Daoy (cell line): ENCODE measurements at regions not wholly inside any gene's neighbourhood (a gene's known extent, or its start where the extent isn't known, plus 50 kb on each side); places are given as distances from the start of the nearest gene placed in this dataset.
"Not testable (repeated sequence)": the region's sequence is repeated elsewhere in the genome, so short reads cannot be mapped to it uniquely, and the experiment has no call there.

ENCODE experiments used
- DNase-seq: peaks from one replicate; pipeline ENCODE4 v3.0.0-alpha.2; 2015; ENCODE audit warnings: low read depth

- DNase-seq: no peak
These were observed 475.0 kb upstream of the CBLB start for GRCh38 chr3:106343811-106344210.

- DNase-seq: peak; percentile 87
These were observed 476.7 kb upstream of the CBLB start for GRCh38 chr3:106345353-106346027.

- DNase-seq: no peak
These were observed 478.5 kb upstream of the CBLB start for GRCh38 chr3:106347350-106347749.

- no peak for DNase-seq
These were observed 479.4 kb upstream of the CBLB start for GRCh38 chr3:106348139-106348690.

GRCh38 chr3:106349191-106349881, 480.5 kb upstream of the CBLB start:
- no peak for DNase-seq

GRCh38 chr3:106355873-106356272, 487.1 kb upstream of the CBLB start:
- DNase-seq: no peak

- no peak for DNase-seq
These were observed 490.9 kb upstream of the CBLB start for GRCh38 chr3:106359692-106360091.

GRCh38 chr3:106360901-106361300, 492.1 kb upstream of the CBLB start:
- DNase-seq: not testable (repeated sequence)

- no peak for DNase-seq
These were observed 495.7 kb upstream of the CBLB start for GRCh38 chr3:106364477-106364876.

GRCh38 chr3:106365061-106365691, 496.4 kb upstream of the CBLB start:
- DNase-seq: no peak

- DNase-seq: no peak
These were observed 497.5 kb upstream of the CBLB start for GRCh38 chr3:106366352-106366751.

- DNase-seq: no peak
These were observed 498.7 kb upstream of the CBLB start for GRCh38 chr3:106367496-106367895.

GRCh38 chr3:106371221-106371970, 502.6 kb upstream of the CBLB start:
- no peak for DNase-seq

- DNase-seq: no peak
These were observed 503.4 kb upstream of the CBLB start for GRCh38 chr3:106371971-106372805.

GRCh38 chr3:106372806-106373190, 504.0 kb upstream of the CBLB start:
- DNase-seq: no peak

- DNase-seq: peak; percentile 81
These were observed 507.3 kb upstream of the CBLB start for GRCh38 chr3:106376016-106376570.

- peak; percentile 17 for DNase-seq
These were observed 510.5 kb upstream of the CBLB start for GRCh38 chr3:106379251-106379750.

- no peak for DNase-seq
These were observed 511.4 kb upstream of the CBLB start for GRCh38 chr3:106380232-106380631.

GRCh38 chr3:106381286-106381938, 512.6 kb upstream of the CBLB start:
- no peak for DNase-seq

- no peak for DNase-seq
These were observed 513.1 kb upstream of the CBLB start for GRCh38 chr3:106381939-106382335.
